HUES64 (cell line): ENCODE measurements at regions not wholly inside any gene's neighbourhood (a gene's known extent, or its start where the extent isn't known, plus 50 kb on each side); places are given as distances from the start of the nearest gene placed in this dataset.

Experiments used
- H3K27ac ChIP-seq: 2 replicates; pipeline ENCODE4 v1.7.0; 2013; ENCODE audit warnings: low read depth, low read length, inconsistent platforms
- H3K27me3 ChIP-seq: 2 replicates; pipeline ENCODE4 v1.6.1; 2013; ENCODE audit warnings: mild to moderate bottlenecking, low read length; ENCODE audit not compliant: insufficient read depth
- H3K36me3 ChIP-seq: 2 replicates; pipeline ENCODE4 v1.6.1; 2013; ENCODE audit warnings: mild to moderate bottlenecking, low read length; ENCODE audit not compliant: insufficient read depth
- H3K4me1 ChIP-seq: 2 replicates; pipeline ENCODE4 v1.6.1; 2013; ENCODE audit warnings: mild to moderate bottlenecking, low read length, moderate library complexity; ENCODE audit not compliant: insufficient read depth
- H3K4me3 ChIP-seq: 2 replicates; pipeline ENCODE4 v1.5.1; 2013; ENCODE audit warnings: mild to moderate bottlenecking, low read length, moderate library complexity
- H3K9ac ChIP-seq: 2 replicates; pipeline ENCODE4 v1.6.1; 2013; ENCODE audit warnings: mild to moderate bottlenecking, low read depth, low read length
- H3K9me3 ChIP-seq: 2 replicates; pipeline ENCODE4 v1.6.1; 2013; ENCODE audit warnings: low read depth, low read length; ENCODE audit not compliant: insufficient read depth
- WGBS: fragments of 150-250, 120-280 bp; methylation state at CpG from one replicate; pipeline ENCODE4 v1.1.7; 2013; ENCODE audit warnings: missing lambda C conversion rate; 5-methylcytosine and 5-hydroxymethylcytosine counted together

DNA sequence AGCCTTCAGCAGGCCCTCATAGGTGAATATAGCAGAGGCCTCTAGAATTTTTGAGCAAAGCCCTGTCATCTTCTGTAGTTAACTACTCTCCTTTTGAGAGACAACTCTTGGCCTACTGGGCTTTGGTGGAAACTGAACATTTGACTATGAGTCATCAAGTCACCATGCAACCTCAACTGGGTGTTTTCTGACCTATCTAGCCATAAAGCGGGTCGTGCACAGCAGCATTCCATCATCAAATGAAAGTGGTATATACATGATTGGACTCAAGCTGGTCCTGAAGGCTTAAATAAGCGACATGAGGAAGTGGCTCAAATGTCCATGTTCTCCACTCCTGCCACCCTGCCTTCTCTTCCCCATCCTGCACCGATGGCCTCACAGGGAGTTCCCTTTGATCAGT is 1115.5 kb downstream of the TAF11L14 start:
- Histone ChIP-seq H3K27me3 (no peaks in the 10 kb centered on the region), H3K9ac (no peak overlapping the region), H3K27ac (no peak overlapping the region), H3K36me3 (no peaks in the 10 kb centered on the region), H3K9me3 (peaks cover 3% of the 10 kb centered on the region; the same call in 1 of the 2 replicates), H3K4me1 (no peaks in the 10 kb centered on the region), H3K4me3 (no peak overlapping the region)
- WGBS, result 99% methylated on average over 4 of the region's 4 CpGs

DNA sequence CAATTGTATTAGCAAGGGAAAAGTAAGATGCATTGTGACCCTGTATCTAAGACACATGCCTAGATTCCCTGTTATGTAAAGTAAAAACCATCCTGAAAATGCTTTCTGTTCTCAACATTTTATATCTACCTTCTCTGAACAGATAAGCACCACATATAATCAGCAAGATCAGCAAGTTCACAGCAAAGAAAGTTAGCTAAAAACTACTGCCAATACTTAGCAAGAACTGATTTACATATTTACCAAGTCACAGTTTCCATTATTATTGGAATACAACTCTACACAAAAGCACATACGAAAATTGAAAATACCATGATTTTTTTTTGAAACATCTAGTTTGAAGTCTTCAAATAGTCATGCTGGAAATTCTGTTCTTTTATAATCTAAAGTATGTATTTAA is 1118.1 kb downstream of the TAF11L14 start:
- 92% methylated on average over 1 of the region's 1 CpG for WGBS
- Histone ChIP-seq H3K27ac (no peak overlapping the region), H3K36me3 (no peaks in the 10 kb centered on the region), H3K27me3 (no peaks in the 10 kb centered on the region), H3K9me3 (peaks cover 3% of the 10 kb centered on the region; the same call in 1 of the 2 replicates), H3K4me1 (no peaks in the 10 kb centered on the region), H3K4me3 (no peak overlapping the region), H3K9ac (no peak overlapping the region)

DNA sequence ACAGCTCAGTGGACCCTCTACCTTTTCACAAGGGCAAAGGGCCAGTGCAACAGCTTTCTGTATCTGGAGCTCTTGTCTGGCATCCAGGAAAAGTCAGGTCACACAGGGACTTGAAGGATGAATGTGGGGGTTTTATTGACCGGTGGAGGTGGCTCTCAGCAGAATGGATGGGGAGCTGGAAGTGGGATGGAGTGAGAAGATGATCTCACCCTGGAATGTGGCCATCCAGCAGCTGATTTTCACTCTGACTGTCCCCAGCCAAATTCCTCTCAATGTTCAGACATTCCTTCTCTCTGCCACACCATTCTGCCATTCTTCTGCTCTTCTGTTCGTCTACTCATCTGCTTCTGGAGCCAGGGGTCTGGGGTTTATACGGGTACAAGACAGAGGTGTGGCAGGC is 1119.9 kb downstream of the TAF11L14 start:
- Histone ChIP-seq H3K27ac (no peak overlapping the region), H3K27me3 (no peaks in the 10 kb centered on the region), H3K9ac (no peak overlapping the region), H3K36me3 (no peaks in the 10 kb centered on the region), H3K4me1 (no peaks in the 10 kb centered on the region), H3K4me3 (no peak overlapping the region), H3K9me3 (no peaks in the 10 kb centered on the region)
- WGBS, result 95% methylated on average over 3 of the region's 3 CpGs

DNA sequence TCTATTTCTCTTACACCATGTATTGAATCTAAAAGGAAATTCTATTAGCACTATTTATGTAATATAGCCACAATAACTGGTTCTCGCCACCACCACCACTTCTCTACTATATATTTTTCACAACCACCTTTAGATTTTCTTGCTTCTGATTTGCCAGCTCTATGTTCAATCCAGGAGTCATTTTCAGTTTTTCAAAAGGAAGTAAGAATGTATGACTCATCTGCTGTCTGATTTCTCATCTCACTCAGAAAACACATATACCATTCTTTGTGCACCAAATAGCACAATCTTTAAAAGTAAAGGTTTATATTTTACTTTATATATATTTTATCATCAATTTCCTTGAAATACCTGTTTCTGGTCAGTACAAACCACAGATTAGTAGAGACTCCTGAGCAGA is 1127.5 kb downstream of the TAF11L14 start:
- Histone ChIP-seq H3K9me3 (no peaks in the 10 kb centered on the region), H3K9ac (no peak overlapping the region), H3K4me1 (no peaks in the 10 kb centered on the region), H3K4me3 (no peak overlapping the region), H3K27ac (no peak overlapping the region), H3K27me3 (no peaks in the 10 kb centered on the region), H3K36me3 (no peaks in the 10 kb centered on the region)
- 85% methylated on average over 1 of the region's 1 CpG for WGBS

DNA sequence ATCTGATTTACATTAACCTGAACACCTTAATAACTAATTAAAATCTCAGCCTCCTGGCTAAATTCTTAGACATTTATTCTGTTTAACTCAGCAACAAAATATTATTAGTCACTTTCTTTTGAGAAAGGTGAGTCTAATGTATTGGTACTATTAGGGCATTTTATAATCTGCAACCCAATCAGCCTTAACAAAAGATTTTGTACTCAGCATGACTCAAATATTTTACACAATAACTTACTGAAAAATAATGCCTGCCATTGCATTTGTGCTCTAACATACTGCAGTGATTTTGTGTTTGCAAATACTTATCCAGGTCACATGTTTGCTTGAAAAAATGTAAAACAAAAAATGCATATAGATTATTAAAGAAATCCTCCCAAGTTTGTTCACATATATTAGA is 1129.9 kb downstream of the TAF11L14 start:
- Histone ChIP-seq H3K36me3 (no peaks in the 10 kb centered on the region), H3K9ac (no peak overlapping the region), H3K27me3 (no peaks in the 10 kb centered on the region), H3K9me3 (no peaks in the 10 kb centered on the region), H3K4me3 (no peak overlapping the region), H3K27ac (no peak overlapping the region), H3K4me1 (no peaks in the 10 kb centered on the region)

DNA sequence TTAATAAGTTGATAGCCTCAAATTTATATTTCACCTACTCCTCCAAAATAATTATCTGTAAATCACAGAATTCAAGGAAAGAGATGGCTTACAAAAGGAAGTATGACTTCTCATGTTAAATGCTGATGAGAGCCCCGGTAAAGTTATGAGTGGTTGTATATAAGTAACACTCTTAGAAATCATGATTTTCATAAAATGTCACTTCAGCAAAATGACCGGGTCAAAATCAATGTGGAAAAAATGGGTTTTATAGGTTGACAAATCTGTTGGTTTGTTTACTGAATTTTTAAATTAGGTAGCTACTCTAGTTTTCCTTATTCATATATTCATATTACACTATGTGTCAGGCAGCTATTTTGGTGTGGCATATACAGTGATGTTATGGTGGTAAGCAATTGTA is 1131.0 kb downstream of the TAF11L14 start:
- Histone ChIP-seq H3K9me3 (no peaks in the 10 kb centered on the region), H3K27ac (no peak overlapping the region), H3K9ac (no peak overlapping the region), H3K27me3 (no peaks in the 10 kb centered on the region), H3K36me3 (no peaks in the 10 kb centered on the region), H3K4me1 (no peaks in the 10 kb centered on the region), H3K4me3 (no peak overlapping the region)
- 89% methylated on average over 1 of the region's 2 CpGs for WGBS

DNA sequence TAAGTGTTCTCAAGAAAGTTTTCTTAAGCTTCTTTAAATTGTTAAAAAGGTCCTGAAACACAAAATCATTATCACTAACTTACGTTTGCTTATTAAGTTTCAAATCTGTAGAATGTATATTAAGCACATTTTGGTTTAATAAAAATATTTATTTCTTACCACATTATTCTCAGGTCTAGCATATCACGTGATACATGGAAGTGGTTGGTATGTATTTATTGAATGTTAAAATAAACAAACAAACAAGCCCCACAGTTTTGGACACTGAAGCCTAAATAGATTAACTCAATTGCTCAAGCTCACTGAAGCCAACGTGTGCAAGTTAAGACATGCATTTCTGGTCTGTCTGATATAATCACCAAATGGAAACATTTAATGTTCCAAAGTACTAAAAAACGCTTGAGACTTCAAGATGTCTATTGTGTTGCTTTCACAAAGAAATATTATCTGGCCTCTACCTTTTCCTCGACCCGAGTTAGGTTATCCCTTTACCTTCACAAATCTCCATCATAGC is 1136.9 kb downstream of the TAF11L14 start:
- Histone ChIP-seq H3K9me3 (no peaks in the 10 kb centered on the region), H3K36me3 (no peaks in the 10 kb centered on the region), H3K27ac (no peak overlapping the region), H3K4me3 (no peak overlapping the region), H3K9ac (no peak overlapping the region), H3K27me3 (no peaks in the 10 kb centered on the region), H3K4me1 (peaks cover 4% of the 10 kb centered on the region)
- WGBS, result 92% methylated on average over 4 of the region's 6 CpGs

DNA sequence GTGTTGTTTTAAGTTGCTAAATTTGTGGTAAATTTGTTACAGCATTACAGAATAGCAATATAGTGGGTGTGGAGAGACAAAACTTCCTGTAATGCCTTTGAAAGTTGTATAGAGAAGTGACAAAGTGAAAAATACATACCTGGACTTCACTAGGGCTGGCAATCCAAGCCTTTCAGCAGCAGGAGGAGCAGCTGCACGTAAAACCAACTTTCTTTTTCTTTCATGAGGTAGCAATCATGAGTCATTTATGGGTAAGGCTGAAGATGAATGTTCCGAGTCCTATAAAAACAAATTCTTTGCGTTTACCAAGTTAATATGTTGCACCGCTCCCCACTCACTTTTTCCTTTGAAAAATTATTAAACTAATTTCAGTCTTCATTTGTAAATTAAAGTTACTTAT is 1138.2 kb downstream of the TAF11L14 start:
- H3K27ac ChIP-seq, result no peak overlapping the region
- H3K27me3 ChIP-seq, result no peaks in the 10 kb centered on the region
- WGBS, result 40% methylated on average over 3 of the region's 4 CpGs
- H3K9ac ChIP-seq, result no peak overlapping the region
- H3K4me3 ChIP-seq, result no peak overlapping the region
- peaks cover 4% of the 10 kb centered on the region for H3K4me1 ChIP-seq
- H3K9me3 ChIP-seq, result no peaks in the 10 kb centered on the region
- no peaks in the 10 kb centered on the region for H3K36me3 ChIP-seq

DNA sequence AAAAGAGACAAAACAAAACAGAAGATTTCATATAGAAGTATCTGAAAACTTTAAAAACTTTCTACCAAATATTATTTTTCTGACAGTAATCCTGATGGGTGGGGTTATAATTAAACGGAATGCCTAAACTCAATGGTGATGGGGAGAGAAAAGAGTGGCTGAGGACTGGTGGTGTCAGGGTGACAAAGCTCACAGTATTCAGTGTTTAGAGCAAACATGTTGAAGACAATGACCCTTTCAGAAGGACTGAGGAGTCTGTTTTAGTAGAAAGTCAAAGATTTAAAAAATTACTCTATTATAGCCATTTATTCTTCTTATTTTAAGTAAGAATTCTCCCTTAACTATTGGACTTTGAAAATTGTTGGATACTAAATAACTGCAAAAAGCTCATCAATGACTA is 1144.0 kb downstream of the TAF11L14 start:
- Histone ChIP-seq H3K4me3 (no peak overlapping the region), H3K27me3 (no peaks in the 10 kb centered on the region), H3K27ac (no peak overlapping the region), H3K4me1 (no peaks in the 10 kb centered on the region), H3K9me3 (0 out of 2 replicates have a peak, but pooled peaks cover 6% of the 10 kb centered on the region), H3K9ac (no peak overlapping the region), H3K36me3 (no peaks in the 10 kb centered on the region)
- WGBS, result 88% methylated on average over 1 of the region's 1 CpG

DNA sequence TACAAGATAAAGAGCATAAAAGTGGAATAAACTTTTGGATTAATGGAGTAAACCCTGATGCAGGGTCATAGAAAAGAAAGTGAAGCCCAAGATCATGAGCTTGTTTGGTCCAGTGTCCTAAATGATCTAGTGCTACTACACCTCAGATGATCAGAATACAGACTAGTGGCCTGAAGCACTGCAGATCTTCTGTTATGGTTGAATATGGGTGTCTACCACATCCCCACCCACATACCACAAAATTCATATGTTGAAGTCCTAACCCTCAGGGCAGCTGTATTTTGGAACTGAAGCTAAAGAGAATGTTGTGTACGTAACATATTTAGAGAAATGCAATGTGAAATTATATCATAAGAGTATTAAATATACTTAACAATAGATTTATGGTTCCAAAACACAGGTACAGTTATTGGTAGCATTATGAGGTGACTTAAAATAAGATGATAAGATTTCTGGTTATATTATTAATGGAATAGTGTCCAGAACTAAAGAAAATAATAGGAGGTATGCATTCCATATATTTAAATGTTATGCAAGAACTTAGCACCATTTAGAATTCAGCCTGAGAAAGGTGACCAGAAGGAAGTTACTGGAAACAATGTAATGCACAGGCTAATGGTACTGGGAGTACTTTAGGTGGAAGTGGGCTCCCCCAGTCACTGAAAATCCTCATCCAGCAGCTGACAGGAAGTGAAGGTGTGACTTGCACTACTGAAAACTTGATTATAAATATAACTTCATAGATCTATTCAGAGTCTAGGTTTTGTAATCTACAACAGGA is 1155.1 kb downstream of the TAF11L14 start:
- Histone ChIP-seq H3K9ac (no peak overlapping the region), H3K4me1 (no peaks in the 10 kb centered on the region), H3K27me3 (no peaks in the 10 kb centered on the region), H3K4me3 (no peak overlapping the region), H3K27ac (no peak overlapping the region), H3K9me3 (no peaks in the 10 kb centered on the region), H3K36me3 (no peaks in the 10 kb centered on the region)
- no CpG with 5 or more reads among the region's 1 CpG for WGBS

DNA sequence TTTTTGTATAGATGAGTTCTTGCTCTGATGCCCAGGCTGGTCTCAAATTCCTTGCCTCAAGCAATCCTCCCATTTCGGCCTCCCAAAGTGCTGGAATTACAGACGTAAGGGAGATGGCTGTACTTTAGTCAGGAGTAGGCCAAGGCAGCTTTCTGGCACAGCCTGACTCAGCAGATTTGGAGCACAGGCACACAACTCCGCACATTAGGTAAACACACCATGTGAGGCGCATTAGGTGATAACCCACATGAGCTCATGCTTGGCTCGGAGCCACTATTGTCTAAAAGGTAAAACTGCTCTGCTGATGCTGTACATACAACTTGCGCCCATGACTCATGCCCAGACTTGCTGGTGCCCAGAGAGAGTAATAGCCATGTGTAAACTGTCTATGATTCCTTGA is 1157.9 kb downstream of the TAF11L14 start:
- Histone ChIP-seq H3K27ac (no peak overlapping the region), H3K9ac (no peak overlapping the region), H3K36me3 (no peaks in the 10 kb centered on the region), H3K4me1 (peaks cover 14% of the 10 kb centered on the region), H3K4me3 (no peak overlapping the region), H3K9me3 (no peaks in the 10 kb centered on the region), H3K27me3 (no peaks in the 10 kb centered on the region)
- WGBS, result 98% methylated on average over 6 of the region's 6 CpGs
